DND-41 (cell line): ENCODE measurements at regions not wholly inside any gene's neighbourhood (a gene's known extent, or its start where the extent isn't known, plus 50 kb on each side); places are given as distances from the start of the nearest gene placed in this dataset.

ENCODE experiments used
- ATAC-seq: fragments of 200-7000 bp; cut with Tn5 transposase; 3 replicates; pipeline ENCODE4 v1.9.1; 2021; ENCODE audit warnings: low read depth; ENCODE audit not compliant: insufficient read depth
- DNase-seq: peaks from one replicate; pipeline ENCODE4 v3.0.0-alpha.2; 2020
- H2AFZ ChIP-seq: 2 replicates; pipeline ENCODE4 v1.6.0; 2012; ENCODE audit warnings: low read depth, low read length
- H3K27ac ChIP-seq: 2 replicates; pipeline ENCODE4 v1.5.1; 2012; ENCODE audit warnings: low read length, inconsistent platforms
- H3K27me3 ChIP-seq: fragments of 200-600 bp; sonication (generic); 2 replicates; pipeline ENCODE4 v1.6.0; 2012; ENCODE audit warnings: low read length, mild to moderate bottlenecking, inconsistent platforms; ENCODE audit not compliant: insufficient read depth, poor library complexity
- H3K36me3 ChIP-seq: 2 replicates; pipeline ENCODE4 v1.5.1; 2012; ENCODE audit warnings: low read length, inconsistent platforms; ENCODE audit not compliant: insufficient read depth
- H3K4me1 ChIP-seq: 2 replicates; pipeline ENCODE4 v1.5.1; 2012; ENCODE audit warnings: mild to moderate bottlenecking, low read length; ENCODE audit not compliant: insufficient read depth
- H3K4me2 ChIP-seq: 2 replicates; pipeline ENCODE4 v1.6.0; 2012; ENCODE audit warnings: mild to moderate bottlenecking, moderate library complexity, low read length, inconsistent platforms; ENCODE audit not compliant: insufficient read depth
- H3K4me3 ChIP-seq, 2 experiments: fragments of 200-600 bp in 1 of 2; shearing (Covaris generic) in 1 of 2; 2 replicates each; pipeline ENCODE4 v1.5.1; 2012 to 2016; ENCODE audit warnings: inconsistent platforms in 2 of 2, low read length in 2 of 2, mild to moderate bottlenecking in 2 of 2, low read depth in 1 of 2, moderate library complexity in 1 of 2
- H3K79me2 ChIP-seq: 2 replicates; pipeline ENCODE4 v1.6.0; 2012; ENCODE audit warnings: low read length, inconsistent platforms; ENCODE audit not compliant: insufficient read depth
- H3K9ac ChIP-seq: 2 replicates; pipeline ENCODE4 v1.6.0; 2012; ENCODE audit warnings: low read depth, mild to moderate bottlenecking, inconsistent platforms, low read length, moderate library complexity
- H3K9me3 ChIP-seq: 2 replicates; pipeline ENCODE4 v1.5.1; 2012; ENCODE audit warnings: low read length, moderate library complexity, mild to moderate bottlenecking, inconsistent platforms; ENCODE audit not compliant: insufficient read depth, severe bottlenecking
- H4K20me1 ChIP-seq: 2 replicates; pipeline ENCODE4 v1.6.0; 2012; ENCODE audit warnings: low read length; ENCODE audit not compliant: insufficient read depth
- CTCF ChIP-seq: IDR thresholded peaks from 2 replicates; pipeline ENCODE4 v1.5.1; 2012; ENCODE audit warnings: borderline replicate concordance, low read length, moderate library complexity, mild to moderate bottlenecking; ENCODE audit not compliant: poor library complexity, severe bottlenecking; ENCODE audit errors: extremely low read depth
- EZH2 ChIP-seq: IDR thresholded peaks from 3 replicates; pipeline ENCODE4 v1.6.1; 2012; ENCODE audit warnings: borderline replicate concordance, low read depth, mild to moderate bottlenecking, moderate library complexity, low read length, inconsistent platforms; ENCODE audit not compliant: severe bottlenecking

DNA sequence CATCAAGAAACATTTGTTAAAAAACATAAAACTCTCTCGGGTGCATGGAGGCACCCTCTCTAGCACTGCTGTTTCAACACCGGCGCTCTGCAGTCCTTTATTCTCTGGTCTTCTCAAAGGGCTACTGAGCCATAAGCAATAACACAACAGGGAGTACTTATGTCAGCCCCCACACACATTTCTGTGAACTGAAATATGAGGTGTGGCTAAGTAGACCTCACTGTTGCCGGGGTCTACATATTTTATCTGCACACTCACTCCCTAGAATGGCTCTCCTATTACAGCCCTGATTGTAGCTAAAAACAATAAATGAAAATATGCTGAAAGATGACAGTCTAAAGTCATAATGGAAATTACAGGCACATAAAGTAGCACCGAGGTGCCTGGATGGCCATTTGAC, 235.1 kb downstream of the GRB14 start:
- H3K4me3 ChIP-seq: no peak overlapping the region
- no peak for DNase-seq
- no peak overlapping the region for H2AFZ ChIP-seq

DNA sequence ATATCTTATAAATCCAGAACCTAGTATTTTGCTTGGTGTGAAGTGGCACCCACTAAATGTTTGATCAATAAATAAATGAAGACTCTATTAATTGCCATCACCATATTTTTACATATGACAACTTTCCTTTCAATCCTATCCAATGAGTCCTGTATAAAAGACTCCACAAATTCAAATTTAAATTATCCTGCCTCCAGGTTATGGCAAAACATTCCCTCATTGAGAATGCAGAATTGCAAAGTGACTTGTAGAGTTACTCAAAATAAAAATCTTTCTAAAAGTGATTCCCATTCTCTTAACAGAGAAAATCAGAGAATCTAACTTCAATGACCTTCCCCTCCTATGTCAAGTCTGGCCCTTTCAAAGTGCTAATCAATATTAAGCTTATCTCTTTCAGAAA, 236.8 kb downstream of the GRB14 start:
- H3K27ac ChIP-seq: no peak overlapping the region
- no peaks in the 10 kb centered on the region for H3K4me1 ChIP-seq
- no peaks in the 10 kb centered on the region for H3K79me2 ChIP-seq
- DNase-seq: no peak
- ATAC-seq: no peak
- TF ChIP-seq CTCF (no peak), EZH2 (no peak)
- no peak overlapping the region for H2AFZ ChIP-seq
- H3K4me2 ChIP-seq: no peak overlapping the region
- no peaks in the 10 kb centered on the region for H3K27me3 ChIP-seq
- H3K36me3 ChIP-seq: no peaks in the 10 kb centered on the region
- no peaks in the 10 kb centered on the region for H4K20me1 ChIP-seq
- H3K9me3 ChIP-seq: no peaks in the 10 kb centered on the region
- H3K9ac ChIP-seq: no peak overlapping the region
- H3K4me3 ChIP-seq: no peak overlapping the region

More for the DNA sequence above, 235.1 kb downstream of the GRB14 start:
- H3K36me3 ChIP-seq: no peaks in the 10 kb centered on the region
- H3K27ac ChIP-seq: no peak overlapping the region
- no peaks in the 10 kb centered on the region for H4K20me1 ChIP-seq
- no peak overlapping the region for H3K9ac ChIP-seq
- no peak overlapping the region for H3K4me2 ChIP-seq
- TF ChIP-seq EZH2 (no peak), CTCF (no peak)
- no peaks in the 10 kb centered on the region for H3K9me3 ChIP-seq
- H3K79me2 ChIP-seq: no peaks in the 10 kb centered on the region
- no peak for ATAC-seq
- no peaks in the 10 kb centered on the region for H3K27me3 ChIP-seq
- H3K4me1 ChIP-seq: no peaks in the 10 kb centered on the region

- TF ChIP-seq EZH2 (no peak), CTCF (no peak)
- no peaks in the 10 kb centered on the region for H3K9me3 ChIP-seq
- ATAC-seq (no peak), DNase-seq (no peak)
- no peaks in the 10 kb centered on the region for H4K20me1 ChIP-seq
- no peak overlapping the region for H3K27ac ChIP-seq
- no peaks in the 10 kb centered on the region for H3K4me1 ChIP-seq
- no peak overlapping the region for H3K9ac ChIP-seq
- no peak overlapping the region for H2AFZ ChIP-seq
- no peak overlapping the region for H3K4me3 ChIP-seq
- no peaks in the 10 kb centered on the region for H3K79me2 ChIP-seq
- H3K27me3 ChIP-seq: no peaks in the 10 kb centered on the region
- H3K4me2 ChIP-seq: no peak overlapping the region
- H3K36me3 ChIP-seq: no peaks in the 10 kb centered on the region
Measured at GRCh38 chr2:164371916-164372315, 249.4 kb downstream of the GRB14 start.

GRCh38 chr2:164369366-164369765, 251.9 kb downstream of the GRB14 start:
- H3K9ac ChIP-seq: no peak overlapping the region
- H3K27ac ChIP-seq: no peak overlapping the region
- H3K79me2 ChIP-seq: no peaks in the 10 kb centered on the region
- H3K9me3 ChIP-seq: no peaks in the 10 kb centered on the region
- H4K20me1 ChIP-seq: no peaks in the 10 kb centered on the region
- no peak for DNase-seq
- ATAC-seq: no peak
- H3K27me3 ChIP-seq: no peaks in the 10 kb centered on the region
- no peaks in the 10 kb centered on the region for H3K4me1 ChIP-seq
- H3K4me2 ChIP-seq: no peak overlapping the region
- no peak overlapping the region for H3K4me3 ChIP-seq
- TF ChIP-seq CTCF (no peak), EZH2 (no peak)
- no peak overlapping the region for H2AFZ ChIP-seq
- no peaks in the 10 kb centered on the region for H3K36me3 ChIP-seq
